ENCODE measurements at regions not wholly inside any gene's neighbourhood (a gene's known extent, or its start where the extent isn't known, plus 50 kb on each side); places are given as distances from the start of the nearest gene placed in this dataset.

DNA sequence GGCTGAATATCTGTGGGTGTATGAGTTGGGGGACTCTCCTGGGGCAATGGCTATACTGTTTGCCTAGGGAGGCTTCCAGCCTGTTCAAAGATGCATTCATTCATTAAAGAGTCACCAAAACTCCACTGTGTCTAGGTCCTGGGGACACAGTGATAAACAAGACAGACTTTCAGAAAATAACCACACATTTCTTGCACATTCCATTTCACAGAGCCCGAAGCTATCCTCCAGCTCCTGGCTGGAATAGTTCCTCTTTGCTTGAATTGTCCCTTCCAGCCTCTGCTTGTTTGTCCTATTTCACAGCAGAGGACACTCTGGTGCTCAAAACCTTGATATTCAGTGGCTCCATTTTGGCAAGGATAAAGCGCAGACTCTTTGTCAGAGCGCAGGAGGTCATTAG is 61.7 kb upstream of the ITGA11 start:
- 80% methylated on average over 3 of the region's 3 CpGs for WGBS
- Histone ChIP-seq H3K9ac (ENCODE audit: low read depth in 1 of 2, low read length in 2 of 2) (no peak overlapping the region), H3K27ac (ENCODE audit: low read depth in 1 of 2, low read length in 2 of 2) (no peak overlapping the region), H3K4me1 (ENCODE audit: control insufficient read depth in 4 of 4, insufficient read depth in 4 of 4, low read length in 3 of 4) (no peaks in the 10 kb centered on the region), H3K36me3 (ENCODE audit: control insufficient read depth in 4 of 4, insufficient read depth in 3 of 4, low read depth in 1 of 4, low read length in 3 of 4) (no peaks in the 10 kb centered on the region), H3K4me3 (ENCODE audit: low read depth in 1 of 3, low read length in 3 of 3) (no peak overlapping the region), H3K9me3 (ENCODE audit: control insufficient read depth in 4 of 4, low read length in 3 of 4) (no peaks in the 10 kb centered on the region), H3K27me3 (ENCODE audit: control insufficient read depth in 4 of 4, insufficient read depth in 4 of 4, low read length in 3 of 4) (peaks cover 0 to 5% (median 1%) of the 10 kb centered on the region in 4 donors)
- TF ChIP-seq FOXA1 (IDR thresholded peaks at IDR 0.05) = no peak
- TF ChIP-seq, protein P1, sequence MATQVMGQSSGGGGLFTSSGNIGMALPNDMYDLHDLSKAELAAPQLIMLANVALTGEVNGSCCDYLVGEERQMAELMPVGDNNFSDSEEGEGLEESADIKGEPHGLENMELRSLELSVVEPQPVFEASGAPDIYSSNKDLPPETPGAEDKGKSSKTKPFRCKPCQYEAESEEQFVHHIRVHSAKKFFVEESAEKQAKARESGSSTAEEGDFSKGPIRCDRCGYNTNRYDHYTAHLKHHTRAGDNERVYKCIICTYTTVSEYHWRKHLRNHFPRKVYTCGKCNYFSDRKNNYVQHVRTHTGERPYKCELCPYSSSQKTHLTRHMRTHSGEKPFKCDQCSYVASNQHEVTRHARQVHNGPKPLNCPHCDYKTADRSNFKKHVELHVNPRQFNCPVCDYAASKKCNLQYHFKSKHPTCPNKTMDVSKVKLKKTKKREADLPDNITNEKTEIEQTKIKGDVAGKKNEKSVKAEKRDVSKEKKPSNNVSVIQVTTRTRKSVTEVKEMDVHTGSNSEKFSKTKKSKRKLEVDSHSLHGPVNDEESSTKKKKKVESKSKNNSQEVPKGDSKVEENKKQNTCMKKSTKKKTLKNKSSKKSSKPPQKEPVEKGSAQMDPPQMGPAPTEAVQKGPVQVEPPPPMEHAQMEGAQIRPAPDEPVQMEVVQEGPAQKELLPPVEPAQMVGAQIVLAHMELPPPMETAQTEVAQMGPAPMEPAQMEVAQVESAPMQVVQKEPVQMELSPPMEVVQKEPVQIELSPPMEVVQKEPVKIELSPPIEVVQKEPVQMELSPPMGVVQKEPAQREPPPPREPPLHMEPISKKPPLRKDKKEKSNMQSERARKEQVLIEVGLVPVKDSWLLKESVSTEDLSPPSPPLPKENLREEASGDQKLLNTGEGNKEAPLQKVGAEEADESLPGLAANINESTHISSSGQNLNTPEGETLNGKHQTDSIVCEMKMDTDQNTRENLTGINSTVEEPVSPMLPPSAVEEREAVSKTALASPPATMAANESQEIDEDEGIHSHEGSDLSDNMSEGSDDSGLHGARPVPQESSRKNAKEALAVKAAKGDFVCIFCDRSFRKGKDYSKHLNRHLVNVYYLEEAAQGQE (IDR thresholded peaks at IDR 0.05) = no peak
- no peak for TF ChIP-seq SP1 (IDR thresholded peaks at IDR 0.05)
- no peak for TF ChIP-seq NR2F2 (IDR thresholded peaks at IDR 0.05)
- no peak for TF ChIP-seq JUND (IDR thresholded peaks at IDR 0.05)
- TF ChIP-seq, protein P2, sequence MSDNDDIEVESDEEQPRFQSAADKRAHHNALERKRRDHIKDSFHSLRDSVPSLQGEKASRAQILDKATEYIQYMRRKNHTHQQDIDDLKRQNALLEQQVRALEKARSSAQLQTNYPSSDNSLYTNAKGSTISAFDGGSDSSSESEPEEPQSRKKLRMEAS (IDR thresholded peaks at IDR 0.05) = no peak
- no peak for TF ChIP-seq HNF4G (IDR thresholded peaks at IDR 0.05)
- TF ChIP-seq HNF4A (conservative IDR thresholded peaks at IDR 0.05) = no peak
- TF ChIP-seq, protein P3, sequence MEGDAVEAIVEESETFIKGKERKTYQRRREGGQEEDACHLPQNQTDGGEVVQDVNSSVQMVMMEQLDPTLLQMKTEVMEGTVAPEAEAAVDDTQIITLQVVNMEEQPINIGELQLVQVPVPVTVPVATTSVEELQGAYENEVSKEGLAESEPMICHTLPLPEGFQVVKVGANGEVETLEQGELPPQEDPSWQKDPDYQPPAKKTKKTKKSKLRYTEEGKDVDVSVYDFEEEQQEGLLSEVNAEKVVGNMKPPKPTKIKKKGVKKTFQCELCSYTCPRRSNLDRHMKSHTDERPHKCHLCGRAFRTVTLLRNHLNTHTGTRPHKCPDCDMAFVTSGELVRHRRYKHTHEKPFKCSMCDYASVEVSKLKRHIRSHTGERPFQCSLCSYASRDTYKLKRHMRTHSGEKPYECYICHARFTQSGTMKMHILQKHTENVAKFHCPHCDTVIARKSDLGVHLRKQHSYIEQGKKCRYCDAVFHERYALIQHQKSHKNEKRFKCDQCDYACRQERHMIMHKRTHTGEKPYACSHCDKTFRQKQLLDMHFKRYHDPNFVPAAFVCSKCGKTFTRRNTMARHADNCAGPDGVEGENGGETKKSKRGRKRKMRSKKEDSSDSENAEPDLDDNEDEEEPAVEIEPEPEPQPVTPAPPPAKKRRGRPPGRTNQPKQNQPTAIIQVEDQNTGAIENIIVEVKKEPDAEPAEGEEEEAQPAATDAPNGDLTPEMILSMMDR (IDR thresholded peaks at IDR 0.05; ENCODE audit: low read depth, low read length, missing input control) = no peak
- TF ChIP-seq YY1 (IDR thresholded peaks at IDR 0.05) = no peak
- TF ChIP-seq, protein P4, sequence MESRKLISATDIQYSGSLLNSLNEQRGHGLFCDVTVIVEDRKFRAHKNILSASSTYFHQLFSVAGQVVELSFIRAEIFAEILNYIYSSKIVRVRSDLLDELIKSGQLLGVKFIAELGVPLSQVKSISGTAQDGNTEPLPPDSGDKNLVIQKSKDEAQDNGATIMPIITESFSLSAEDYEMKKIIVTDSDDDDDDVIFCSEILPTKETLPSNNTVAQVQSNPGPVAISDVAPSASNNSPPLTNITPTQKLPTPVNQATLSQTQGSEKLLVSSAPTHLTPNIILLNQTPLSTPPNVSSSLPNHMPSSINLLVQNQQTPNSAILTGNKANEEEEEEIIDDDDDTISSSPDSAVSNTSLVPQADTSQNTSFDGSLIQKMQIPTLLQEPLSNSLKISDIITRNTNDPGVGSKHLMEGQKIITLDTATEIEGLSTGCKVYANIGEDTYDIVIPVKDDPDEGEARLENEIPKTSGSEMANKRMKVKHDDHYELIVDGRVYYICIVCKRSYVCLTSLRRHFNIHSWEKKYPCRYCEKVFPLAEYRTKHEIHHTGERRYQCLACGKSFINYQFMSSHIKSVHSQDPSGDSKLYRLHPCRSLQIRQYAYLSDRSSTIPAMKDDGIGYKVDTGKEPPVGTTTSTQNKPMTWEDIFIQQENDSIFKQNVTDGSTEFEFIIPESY (IDR thresholded peaks at IDR 0.05) = no peak
- TF ChIP-seq, protein P5, sequence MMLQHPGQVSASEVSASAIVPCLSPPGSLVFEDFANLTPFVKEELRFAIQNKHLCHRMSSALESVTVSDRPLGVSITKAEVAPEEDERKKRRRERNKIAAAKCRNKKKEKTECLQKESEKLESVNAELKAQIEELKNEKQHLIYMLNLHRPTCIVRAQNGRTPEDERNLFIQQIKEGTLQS (IDR thresholded peaks at IDR 0.05) = no peak
- no peak for TF ChIP-seq TAF1 (conservative IDR thresholded peaks at IDR 0.05)
- no peak for TF ChIP-seq EGR1 (IDR thresholded peaks at IDR 0.05; ENCODE audit: low read depth in 2 of 2)
- TF ChIP-seq RXRA (IDR thresholded peaks at IDR 0.05) = no peak
- TF ChIP-seq FOXA2 (IDR thresholded peaks at IDR 0.05) = no peak
- no peak for TF ChIP-seq GABPA (IDR thresholded peaks at IDR 0.05 in 1 of 2, conservative IDR thresholded peaks at IDR 0.05 in 1 of 2)
- no peak for TF ChIP-seq RAD21 (IDR thresholded peaks at IDR 0.05)
- no peak for DNase-seq (ENCODE audit: low spot score)
